Amniotic epithelial cell (primary cell): ENCODE measurements at regions not wholly inside any gene's neighbourhood (a gene's known extent, or its start where the extent isn't known, plus 50 kb on each side); places are given as distances from the start of the nearest gene placed in this dataset.

Experiments used
- DNase-seq: peaks from one replicate; pipeline ENCODE4 v3.0.0-alpha.2; 2010; ENCODE audit warnings: low read depth

DNA sequence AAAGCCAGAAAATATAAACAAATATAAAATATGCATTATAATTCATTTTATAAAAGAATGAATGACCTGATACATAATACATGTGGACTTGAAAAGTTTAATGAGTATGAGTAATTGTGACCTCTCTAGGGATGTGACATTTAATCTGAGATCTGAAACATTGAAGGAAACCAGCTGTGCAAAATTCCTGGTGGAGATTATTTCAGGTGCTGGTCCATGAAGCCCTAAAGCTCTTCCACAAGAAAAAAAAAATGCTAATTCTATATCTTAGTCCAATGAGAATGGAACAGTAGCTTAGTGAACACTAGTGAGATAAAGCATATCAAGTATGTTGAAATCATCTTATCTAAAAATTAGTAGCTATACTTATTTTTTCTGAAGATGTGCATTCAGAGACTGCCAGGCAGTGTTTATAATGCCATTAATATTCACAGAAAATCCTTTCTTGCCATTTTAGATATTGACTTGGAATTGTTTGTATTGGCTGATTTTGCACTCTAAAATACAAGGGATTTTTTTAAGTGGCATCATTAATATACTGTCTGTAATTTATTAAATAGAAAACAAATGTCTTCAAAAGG is 1485.9 kb downstream of the PLA2G4A start:
- DNase-seq, result no peak

DNA sequence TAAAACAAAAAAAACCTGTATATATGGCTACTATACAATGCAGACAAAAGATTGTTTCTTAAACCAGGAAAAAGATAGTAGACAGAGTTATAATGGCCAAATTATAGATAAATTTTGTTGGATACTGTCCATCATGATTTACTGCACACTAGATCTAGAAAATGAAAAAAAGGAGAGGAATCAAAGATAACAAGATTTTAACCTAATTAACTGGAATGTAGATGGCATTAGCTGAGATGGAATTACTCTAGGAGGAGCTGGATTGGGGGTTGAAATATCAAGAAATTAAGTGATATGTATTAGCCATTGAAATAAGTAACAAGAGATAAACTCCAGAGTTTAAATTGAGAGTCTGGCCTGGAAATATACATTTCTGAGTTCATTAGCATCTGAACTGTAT is 1489.1 kb downstream of the PLA2G4A start:
- no peak for DNase-seq

DNA sequence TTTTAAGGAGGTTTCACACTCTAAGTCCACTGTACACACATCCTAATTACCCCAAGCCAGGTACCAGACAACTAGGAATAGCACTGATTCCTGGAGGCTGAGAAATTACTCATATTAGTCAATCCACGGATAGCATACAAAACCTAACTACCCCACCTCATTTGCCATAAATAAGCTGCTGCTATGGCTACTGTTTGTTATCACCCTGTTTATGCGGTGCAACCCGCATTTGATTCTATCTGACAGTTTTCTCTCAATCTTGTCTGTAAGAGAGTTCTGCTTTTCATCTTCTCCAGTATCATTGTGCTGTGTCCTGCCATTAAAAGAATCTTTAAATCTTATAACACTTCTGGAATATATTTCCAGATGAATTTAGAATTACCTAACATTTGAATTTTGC is 1496.5 kb downstream of the PLA2G4A start:
- DNase-seq, result peak; percentile 32

DNA sequence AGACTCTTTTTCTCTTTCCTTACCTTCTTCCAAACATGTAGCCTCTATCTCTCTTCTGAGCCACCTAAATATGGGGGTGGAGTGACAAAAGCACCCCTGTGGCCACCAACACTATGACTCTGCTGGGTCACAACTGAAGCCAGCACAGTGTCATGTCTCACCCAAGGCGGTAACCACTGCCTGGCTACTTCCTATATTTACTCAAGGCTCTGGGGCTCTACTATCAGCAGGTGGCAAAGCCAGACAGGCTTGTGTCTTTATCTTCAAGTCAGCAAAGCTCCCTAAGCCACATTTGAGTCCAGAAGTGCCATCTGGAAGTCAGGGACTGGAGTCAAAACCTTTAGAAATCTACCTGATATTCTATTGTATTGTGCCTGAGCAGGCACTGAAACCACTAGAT is 1515.2 kb downstream of the PLA2G4A start:
- no peak for DNase-seq

DNA sequence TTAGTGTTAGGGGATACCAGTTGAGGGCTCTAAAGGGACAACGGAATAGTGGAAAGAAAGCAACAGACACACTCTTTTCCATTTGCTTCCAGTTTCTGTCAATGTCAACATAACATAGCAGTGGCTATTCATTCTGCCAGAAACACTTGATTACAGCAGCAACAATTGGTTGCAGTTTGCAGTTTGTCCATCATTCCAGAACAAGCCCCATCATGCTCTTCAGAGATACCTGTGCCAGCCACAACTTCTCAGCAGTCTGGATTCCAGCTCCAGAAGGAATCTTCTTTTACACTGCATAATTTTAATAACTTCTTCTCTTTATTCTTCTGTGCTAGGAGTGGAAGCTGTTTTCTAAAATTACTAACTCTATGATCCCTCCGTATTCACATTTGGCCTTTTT is 1521.4 kb downstream of the PLA2G4A start:
- DNase-seq, result no peak

DNA sequence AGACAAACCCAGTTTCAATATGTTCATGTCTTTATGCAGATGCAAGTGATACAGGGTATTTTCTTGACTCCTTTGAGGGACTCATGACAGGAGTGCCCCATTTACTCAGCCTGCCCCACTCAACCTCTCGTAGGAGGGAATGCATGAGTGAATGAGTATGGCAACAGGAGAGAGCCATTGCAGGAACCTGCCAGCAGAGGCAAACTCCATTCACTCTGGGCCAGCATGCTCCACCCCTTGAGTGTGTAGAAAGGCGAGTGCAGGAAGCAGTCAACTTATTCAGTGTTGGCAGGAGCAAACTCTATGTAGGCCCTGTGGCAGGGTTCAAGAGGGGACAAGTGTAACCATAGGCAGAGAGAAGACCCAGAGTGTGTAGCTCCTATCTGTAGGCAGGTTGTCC is 1526.3 kb downstream of the PLA2G4A start:
- DNase-seq, result no peak

DNA sequence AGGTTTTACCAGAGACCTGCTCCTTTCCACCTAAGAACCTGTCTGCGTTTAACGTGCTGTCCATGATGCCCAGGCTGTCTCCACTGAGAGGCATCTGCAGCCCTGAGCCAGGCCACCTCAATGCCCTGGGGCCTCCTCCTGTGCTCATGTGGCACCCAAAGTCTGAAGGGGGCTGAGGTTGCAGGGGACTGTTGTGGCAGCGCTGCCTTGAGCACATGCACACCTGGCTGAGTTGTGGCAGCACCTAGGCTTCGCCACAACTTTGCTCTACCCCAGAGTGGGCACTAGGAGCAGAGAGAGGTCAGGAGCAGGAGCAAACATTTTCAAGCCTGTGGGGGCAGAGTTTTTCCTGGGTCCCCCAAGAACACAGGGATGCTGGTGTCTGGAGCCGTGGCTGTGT is 1527.1 kb downstream of the PLA2G4A start:
- no peak for DNase-seq

DNA sequence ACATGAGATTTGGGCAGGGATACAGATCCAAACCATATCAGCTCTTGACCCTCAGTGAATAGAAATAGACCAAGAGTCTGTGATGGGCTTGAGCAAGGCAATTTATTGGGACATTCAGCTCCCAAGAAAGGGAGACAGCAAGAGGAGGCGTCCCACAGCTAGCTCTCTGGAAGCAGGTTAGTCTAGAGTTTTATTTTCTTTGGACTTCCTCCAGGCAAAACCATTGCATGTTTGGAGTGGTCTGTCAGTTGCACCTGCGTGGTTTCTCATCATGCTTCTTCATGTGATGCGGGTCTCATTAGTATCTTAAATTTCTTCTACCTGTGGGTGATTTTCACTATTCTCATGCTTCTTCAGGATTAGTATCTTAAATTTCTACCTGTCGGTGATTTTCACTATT is 1530.6 kb downstream of the PLA2G4A start:
- no peak for DNase-seq

DNA sequence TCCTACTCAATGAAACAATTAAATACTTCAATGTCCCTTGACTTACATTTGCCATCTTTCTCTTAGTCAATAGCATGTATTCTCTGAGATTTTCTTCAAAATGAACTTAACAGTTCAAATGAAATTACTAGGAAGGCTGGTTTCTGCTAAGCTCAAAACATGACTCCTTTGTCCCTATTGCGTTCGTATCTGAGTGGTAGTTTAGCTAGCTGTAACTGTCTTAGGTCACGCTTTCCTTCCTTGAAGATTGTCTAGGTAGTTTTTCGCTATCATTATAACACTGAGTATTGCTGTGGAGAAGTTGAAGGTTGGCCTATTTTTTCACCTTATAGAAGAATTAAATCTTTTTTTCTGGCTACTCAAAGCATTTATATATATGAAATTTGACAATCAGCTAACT is 1535.2 kb downstream of the PLA2G4A start:
- DNase-seq, result no peak

DNA sequence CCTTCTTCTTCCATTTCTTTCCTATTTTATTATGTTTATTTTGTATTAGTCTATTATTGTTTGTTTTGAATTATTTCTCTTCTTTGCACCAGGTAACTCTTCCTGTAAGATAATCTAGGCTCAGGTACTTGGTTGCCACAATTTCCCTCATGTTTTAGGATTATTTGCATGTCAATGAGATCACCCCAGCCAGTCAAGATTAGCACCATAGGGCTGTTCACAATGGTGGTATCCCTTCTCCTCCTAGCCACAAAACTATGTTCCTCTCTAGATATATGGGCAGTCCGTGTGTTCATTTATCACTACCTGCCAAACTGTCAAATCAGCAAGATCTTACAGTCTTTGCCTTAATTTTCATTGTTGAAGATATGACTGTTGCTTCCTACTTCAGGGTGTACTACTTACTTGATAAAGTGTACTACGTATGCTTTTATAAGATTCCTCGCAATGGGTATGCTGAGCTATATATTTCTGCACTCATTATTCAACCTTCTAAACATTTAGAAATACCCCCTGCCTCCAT is 1536.2 kb downstream of the PLA2G4A start:
- DNase-seq, result no peak

DNA sequence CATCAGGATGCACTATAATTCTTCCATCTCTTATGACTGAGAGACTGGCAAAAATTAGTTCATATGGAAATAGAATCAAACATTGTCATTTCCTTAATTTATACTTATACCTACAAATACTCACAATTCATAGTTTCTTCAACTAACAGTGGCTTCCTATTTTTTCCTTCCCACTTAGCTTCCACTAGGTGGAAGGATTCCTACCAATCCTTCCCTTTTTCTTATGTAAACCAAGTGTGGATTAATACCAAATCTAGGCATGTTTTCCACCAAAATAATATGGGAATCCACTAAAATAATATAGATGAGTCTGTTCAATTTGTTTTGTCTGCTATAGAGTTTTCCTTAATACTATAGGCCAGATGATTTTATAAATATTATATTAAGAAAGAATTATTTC is 1537.1 kb downstream of the PLA2G4A start:
- peak; percentile 13 for DNase-seq

DNA sequence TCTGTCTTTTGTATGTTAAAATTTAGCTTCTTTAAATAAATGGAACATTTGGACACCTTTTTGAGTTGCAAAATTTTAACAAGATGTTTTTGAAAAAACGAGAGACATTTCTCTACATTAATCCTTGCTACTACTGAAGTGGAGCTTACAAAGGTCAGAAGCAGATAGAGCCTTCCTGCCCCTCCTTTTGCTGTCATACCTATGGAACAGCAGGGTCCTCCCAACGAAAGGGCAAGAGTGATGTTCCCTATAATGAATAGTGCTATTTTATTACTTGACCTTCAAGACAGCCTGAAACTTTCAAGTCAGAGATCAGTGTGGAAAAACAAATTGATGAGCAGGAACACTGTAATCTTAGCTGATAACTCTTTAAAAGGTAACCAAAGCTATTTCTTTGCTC is 1538.9 kb downstream of the PLA2G4A start:
- no peak for DNase-seq

DNA sequence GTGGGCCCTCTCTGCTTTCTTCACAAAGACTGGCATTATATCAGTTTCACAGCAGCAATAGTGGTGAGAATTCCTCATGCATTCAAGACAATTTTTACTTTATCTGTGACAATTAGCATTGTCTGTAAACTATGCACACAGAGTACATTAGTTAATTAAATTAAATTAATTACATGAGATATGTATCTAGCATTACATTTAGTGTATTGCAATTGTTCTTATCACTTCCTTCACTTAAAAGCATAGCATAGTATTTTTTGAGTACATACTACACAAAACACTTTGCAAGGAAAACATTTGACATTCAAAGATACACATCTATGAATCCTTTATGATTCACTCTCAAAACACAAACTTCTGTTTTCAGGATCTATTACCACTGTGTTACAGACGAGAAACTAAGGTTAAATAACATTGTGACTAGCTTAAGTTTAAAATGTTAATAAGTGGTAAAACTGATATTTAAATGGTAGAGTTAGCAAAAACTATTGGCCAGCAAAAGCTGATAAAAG is 1542.6 kb downstream of the PLA2G4A start:
- DNase-seq, result peak; percentile 33

DNA sequence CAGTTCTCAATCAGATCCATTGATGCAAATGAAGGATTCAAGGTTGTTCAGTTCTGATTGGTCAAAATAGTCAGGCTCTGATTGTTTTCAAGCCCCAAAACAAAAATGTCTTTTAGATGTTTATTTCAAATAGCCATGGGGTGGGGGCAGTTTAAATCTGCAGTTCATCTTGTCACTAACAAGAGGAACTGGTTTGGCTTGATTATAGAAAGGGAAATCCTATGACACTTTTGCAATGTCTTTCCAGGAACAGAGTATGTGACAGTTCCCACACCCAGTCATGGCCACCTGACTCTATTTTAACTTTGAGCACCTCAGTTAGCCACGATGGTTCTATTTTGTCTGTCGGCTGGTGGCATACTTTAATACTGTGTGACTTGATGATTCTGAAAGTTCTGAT is 1544.1 kb downstream of the PLA2G4A start:
- no peak for DNase-seq

DNA sequence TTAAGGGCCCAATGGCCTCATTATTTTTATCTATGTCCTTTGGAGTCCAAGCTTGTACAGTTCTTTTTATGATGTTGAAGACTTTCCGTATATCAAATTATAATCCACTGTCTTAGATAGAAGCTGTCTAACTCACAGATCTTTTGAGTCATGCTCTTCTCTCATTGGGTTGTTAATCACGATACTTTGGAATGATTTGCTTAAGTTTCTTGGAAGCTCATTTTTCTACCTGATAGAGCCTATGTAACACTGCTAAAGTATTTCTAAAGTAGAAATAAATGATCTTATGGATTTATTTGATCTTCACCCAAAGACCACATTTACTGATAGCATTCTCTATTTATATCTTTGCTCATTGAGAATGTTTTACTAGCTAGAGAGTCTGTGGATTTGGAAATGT is 1554.1 kb downstream of the PLA2G4A start:
- DNase-seq, result peak; percentile 52

DNA sequence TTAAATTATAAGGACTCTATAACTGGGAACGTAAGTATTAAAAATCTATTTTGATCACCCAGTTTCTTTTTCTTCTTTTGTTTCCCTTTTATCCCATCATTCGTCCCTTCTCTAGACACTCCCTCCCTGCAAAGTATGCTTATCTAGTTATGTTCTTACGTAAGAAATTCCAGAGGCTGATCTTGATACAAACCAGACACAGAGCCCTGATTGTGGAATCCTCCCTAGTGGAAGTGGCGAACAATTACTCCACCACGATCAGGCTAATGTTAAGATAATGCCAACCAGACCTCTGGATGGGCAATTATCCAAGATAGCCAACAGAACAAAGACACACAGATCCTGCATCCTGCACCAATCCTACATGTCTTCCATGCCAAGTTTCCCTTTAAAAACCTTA is 1557.4 kb downstream of the PLA2G4A start:
- peak; percentile 99 for DNase-seq

DNA sequence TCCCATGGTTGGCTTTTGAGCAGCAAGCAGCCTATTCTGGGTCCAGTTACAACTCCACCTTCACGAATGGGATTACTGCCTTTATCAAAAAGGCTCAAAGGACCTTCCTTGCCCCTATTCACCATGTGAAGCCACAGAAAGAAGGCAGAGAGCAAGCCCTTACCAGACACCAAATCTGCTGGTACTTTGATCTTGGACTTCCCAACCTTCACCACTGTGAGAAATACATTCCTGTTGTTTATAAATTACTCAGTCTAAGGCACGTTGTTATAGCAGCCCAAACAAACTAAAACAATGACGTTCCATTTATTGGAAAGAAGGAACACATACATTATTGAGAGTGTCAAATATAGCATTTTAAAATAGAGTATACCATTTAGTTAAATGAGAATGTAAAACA is 1557.9 kb downstream of the PLA2G4A start:
- peak; percentile 84 for DNase-seq

DNA sequence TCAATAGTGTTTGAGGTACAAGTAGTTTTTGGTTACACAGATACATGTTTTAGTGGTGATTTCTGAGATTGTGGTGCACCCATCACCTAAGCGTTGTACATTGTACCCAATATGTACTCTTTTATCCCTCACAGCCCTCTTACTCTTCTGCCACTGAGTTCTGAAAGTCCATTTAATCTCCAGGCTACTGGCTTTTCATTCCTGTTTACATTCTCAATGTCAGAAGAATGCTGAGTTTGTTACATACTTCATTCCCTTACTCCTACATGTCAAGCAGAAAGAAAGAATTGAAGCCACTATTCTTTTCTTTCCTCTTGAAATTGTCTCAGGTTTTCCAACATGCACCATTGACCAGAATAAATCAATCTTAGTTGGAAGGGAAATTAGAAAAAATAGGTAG is 1565.9 kb downstream of the PLA2G4A start:
- peak; percentile 32 for DNase-seq

DNA sequence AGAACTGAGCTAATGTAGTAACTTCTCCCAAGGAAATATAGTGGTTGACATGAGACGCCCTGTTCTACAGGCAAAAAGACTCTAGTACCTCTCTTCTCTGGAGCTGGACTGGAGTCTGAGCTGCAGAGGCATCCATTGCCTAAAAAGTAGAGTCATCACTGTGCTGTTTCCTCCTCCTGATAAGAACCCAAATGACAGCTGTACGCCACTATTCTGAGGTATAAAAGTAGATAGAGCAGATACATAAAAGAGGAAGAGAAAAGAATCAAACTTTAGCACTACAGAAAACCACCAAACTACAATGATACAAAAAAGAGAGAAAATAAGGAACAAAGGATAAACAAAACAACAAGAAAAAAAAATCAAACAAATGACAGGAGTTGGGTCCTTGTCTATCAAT is 1568.8 kb downstream of the PLA2G4A start:
- DNase-seq, result no peak

DNA sequence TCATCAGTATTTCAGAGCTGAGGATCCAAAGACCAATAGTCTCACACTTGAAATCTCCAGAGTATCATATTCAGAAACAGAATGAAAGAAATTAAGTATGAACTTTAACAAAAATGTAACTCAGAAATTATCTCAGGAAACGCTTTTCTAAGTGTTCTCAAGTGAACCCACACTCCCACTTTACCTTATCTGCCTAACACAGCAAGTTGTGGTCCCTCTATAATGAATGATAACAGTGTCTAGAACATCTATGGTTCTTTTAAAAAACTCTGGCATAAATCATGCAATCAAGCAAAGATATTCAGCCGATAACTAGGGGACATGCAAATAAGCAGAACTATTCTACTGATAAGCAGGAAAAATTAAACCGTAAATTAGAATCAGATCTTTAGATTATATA is 1574.2 kb downstream of the PLA2G4A start:
- DNase-seq, result peak; percentile 57

DNA sequence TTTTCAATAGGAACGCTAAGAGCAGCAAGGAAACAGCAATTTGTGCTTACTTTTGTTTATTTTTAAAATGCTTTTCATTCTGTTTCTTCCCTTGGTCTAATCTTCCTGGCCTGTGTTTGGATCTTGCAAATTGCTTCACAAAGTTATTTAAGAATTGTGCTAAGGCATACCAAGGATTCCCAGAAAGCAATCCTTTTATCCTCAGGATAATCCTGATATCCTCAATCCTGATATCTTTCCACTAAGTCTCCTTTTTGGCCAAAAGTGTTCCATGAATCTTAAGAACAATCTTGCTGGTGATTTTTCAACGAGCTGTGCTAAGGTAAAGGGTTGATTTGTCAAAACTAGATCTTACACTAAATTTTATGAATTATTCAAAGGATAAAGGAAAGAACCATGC is 1577.9 kb downstream of the PLA2G4A start:
- peak; percentile 66 for DNase-seq

DNA sequence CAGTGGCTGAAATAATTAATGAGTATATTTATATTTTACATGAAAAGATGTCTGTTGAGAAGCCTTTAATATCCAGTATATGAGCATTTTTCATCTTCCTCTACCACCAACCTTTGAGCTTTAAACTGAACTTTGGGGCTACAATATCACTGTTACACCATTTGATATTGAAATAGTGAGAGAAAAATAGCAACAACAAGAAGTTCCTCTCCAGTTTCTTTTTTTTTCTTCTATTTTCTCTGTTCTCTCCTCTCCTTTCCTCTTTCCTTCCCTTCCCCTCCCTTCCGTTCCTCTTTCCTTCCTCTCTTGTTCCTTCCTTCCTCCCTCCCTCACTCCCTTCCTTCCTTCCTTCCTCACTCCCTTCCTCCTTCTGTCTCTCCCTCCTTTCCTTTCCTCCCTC is 1591.4 kb downstream of the PLA2G4A start:
- DNase-seq, result no peak

DNA sequence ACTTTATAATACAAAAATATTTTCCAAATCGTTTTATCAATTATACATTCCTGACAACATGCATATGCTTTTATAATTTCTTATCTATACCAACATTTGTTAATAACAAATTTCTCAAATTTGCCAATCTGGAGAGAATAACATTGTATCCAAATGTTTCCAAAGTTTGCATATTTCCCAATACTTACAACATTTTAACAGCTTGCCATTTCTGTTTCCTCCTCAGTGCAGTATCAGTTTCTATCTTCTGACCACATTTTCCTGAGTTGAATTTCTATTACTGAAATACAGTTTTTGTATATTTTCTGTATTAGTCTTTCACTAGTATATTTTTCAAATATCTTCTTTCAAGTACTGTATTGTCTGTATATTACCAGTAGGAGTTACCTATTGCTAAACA is 1594.3 kb downstream of the PLA2G4A start:
- no peak for DNase-seq

DNA sequence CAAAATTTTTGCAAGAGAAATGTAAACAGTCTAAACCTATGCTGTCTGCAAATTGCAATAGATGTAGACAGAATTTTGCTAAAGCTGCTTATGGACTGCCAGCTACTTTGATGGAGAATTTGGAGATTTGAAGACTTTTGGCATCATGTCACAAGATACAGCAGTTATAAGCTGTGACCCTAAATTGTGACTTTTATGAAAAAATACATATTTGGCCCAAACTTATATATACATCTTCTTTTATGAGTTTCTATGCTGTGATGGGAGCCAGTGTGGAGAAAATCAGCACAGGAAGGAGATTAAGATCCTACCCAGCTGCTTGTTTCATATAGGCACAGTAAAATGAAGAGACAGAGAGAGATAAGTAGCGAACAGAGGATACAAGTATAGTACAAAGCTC is 1595.4 kb downstream of the PLA2G4A start:
- DNase-seq, result no peak
